ENCODE measurements at regions not wholly inside any gene's neighbourhood (a gene's known extent, or its start where the extent isn't known, plus 50 kb on each side); places are given as distances from the start of the nearest gene placed in this dataset.

GRCh38 chr14:62428429-62429203 lies 616.6 kb downstream of the KCNH5 start:
- Histone ChIP-seq H3K36me3 (replicated peaks in 1 of 2; ENCODE audit: control insufficient read depth in 1 of 2, insufficient read depth in 2 of 2, low read length in 2 of 2) (no peaks in the 10 kb centered on the region), H3K4me3 (replicated peaks in 1 of 3; ENCODE audit: insufficient read depth in 1 of 3, low read depth in 2 of 3, low read length in 3 of 3) (no peak overlapping the region), H3K27ac (ENCODE audit: extremely low read length, insufficient read depth, low read length) (no peak overlapping the region), H3K27me3 (ENCODE audit: control insufficient read depth in 1 of 2, insufficient read depth in 2 of 2, low read length in 2 of 2) (no peaks in the 10 kb centered on the region; a peak in 1 of 5 replicates), H2AFZ (ENCODE audit: low read length) (no peak overlapping the region), H3K9me3 (ENCODE audit: low read length) (peaks cover 88% of the 10 kb centered on the region), H3K9ac (ENCODE audit: insufficient read depth, low read depth, low read length) (no peak overlapping the region), H3K79me2 (ENCODE audit: insufficient read depth, low read length) (no peaks in the 10 kb centered on the region), H4K20me1 (ENCODE audit: insufficient read depth, low read length) (no peaks in the 10 kb centered on the region), H3K4me2 (ENCODE audit: low read depth, low read length) (no peak overlapping the region), H3K4me1 (ENCODE audit: insufficient read depth, low read length) (no peaks in the 10 kb centered on the region)
- FAIRE-seq = no peak
- BruUV-seq (replicated peaks) = no TSS peak
- CTCF ChIA-PET (ENCODE audit: low intra/inter-chr PET ratio, low total read pairs) = no interaction called here
- ATAC-seq = no peak
- intact Hi-C loops (cut with micrococcal nuclease; ENCODE audit: unreplicated experiment) = no loop called here
- in situ Hi-C loops (cut with HindIII; ENCODE audit: extremely low pct_ligation_motif_present, low pct_unique_long_range_greater_than_20kb) = no loop called here
- POLR2A ChIA-PET = no interaction called here
- no peak for TF ChIP-seq ARID5B (CRISPR knock-in tag; IDR thresholded peaks at IDR 0.05)
- no peak for TF ChIP-seq FLYWCH1 (CRISPR knock-in tag; IDR thresholded peaks at IDR 0.05)
- TF ChIP-seq NFRKB (IDR thresholded peaks at IDR 0.05) = no peak
- no peak for TF ChIP-seq NCOA1 (CRISPR knock-in tag; IDR thresholded peaks at IDR 0.05)
- no peak for TF ChIP-seq ZNF343 (CRISPR knock-in tag; IDR thresholded peaks at IDR 0.05)
- no peak for TF ChIP-seq SIN3B (IDR thresholded peaks at IDR 0.05; ENCODE audit: low read length)
- no peak for TF ChIP-seq KDM2A (CRISPR knock-in tag; IDR thresholded peaks at IDR 0.05; ENCODE audit: borderline replicate concordance, low read depth)
- TF ChIP-seq, protein P1, sequence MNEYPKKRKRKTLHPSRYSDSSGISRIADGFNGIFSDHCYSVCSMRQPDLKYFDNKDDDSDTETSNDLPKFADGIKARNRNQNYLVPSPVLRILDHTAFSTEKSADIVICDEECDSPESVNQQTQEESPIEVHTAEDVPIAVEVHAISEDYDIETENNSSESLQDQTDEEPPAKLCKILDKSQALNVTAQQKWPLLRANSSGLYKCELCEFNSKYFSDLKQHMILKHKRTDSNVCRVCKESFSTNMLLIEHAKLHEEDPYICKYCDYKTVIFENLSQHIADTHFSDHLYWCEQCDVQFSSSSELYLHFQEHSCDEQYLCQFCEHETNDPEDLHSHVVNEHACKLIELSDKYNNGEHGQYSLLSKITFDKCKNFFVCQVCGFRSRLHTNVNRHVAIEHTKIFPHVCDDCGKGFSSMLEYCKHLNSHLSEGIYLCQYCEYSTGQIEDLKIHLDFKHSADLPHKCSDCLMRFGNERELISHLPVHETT (CRISPR knock-in tag; conservative IDR thresholded peaks at IDR 0.05) = no peak
- TF ChIP-seq EEA1 (CRISPR knock-in tag; IDR thresholded peaks at IDR 0.05; ENCODE audit: borderline replicate concordance) = no peak
- TF ChIP-seq POLR2AphosphoS5 (IDR thresholded peaks at IDR 0.05; ENCODE audit: low read depth, low read length) = no peak
- TF ChIP-seq BRD4 (CRISPR knock-in tag; IDR thresholded peaks at IDR 0.05) = no peak
- no peak for DNase-seq (ENCODE audit: low spot score)
- WGBS (ENCODE audit: low lambda C conversion rate) = 23% methylated on average over 5 of the region's 5 CpGs

Data from HepG2 (cell line).